Gastrocnemius medialis (tissue), 4 donors: ENCODE measurements at regions not wholly inside any gene's neighbourhood (a gene's known extent, or its start where the extent isn't known, plus 50 kb on each side); places are given as distances from the start of the nearest gene placed in this dataset.

Source experiments
- ATAC-seq, 2 donors: fragments of 150-250 bp; one replicate each; pipeline ENCODE4 v1.9.1; 2016
- DNase-seq, 2 donors: peaks; one replicate each; pipeline ENCODE4 v3.0.0-alpha.2; 2019
- H3K27ac ChIP-seq, 4 donors: fragments of 200-600 bp; sonication (generic); 1 replicate in 1 of 4; 2 replicates in 3 of 4; pipeline ENCODE4 v1.5.1; 2016 to 2018; ENCODE audit warnings: mild to moderate bottlenecking in 2 of 4, moderate library complexity in 1 of 4
- H3K27me3 ChIP-seq, 3 donors: fragments of 200-600 bp; sonication (generic) in 2 of 3; 1 replicate in 1 of 3; 2 replicates in 2 of 3; pipeline versions ENCODE4 v1.5.1 to v1.6.0; 2016 to 2019; ENCODE audit warnings: mild to moderate bottlenecking in 1 of 3, moderate library complexity in 1 of 3
- H3K36me3 ChIP-seq, 2 donors: fragments of 200-600 bp; sonication (generic) in 1 of 2; one replicate each; pipeline ENCODE4 v1.5.1; 2017 to 2018
- H3K4me1 ChIP-seq, 2 donors: fragments of 200-600 bp; sonication (generic) in 1 of 2; one replicate each; pipeline ENCODE4 v1.5.1; 2016 to 2017; ENCODE audit warnings: mild to moderate bottlenecking in 2 of 2
- H3K4me3 ChIP-seq, 4 donors: fragments of 200-600 bp; sonication (generic) in 3 of 4; 1 replicate in 1 of 4; 2 replicates in 3 of 4; pipeline ENCODE4 v1.5.1; 2016 to 2019; ENCODE audit warnings: mild to moderate bottlenecking in 2 of 4
- H3K9me3 ChIP-seq, 3 donors: fragments of 200-600 bp; sonication (generic) in 2 of 3; 1 replicate in 1 of 3; 2 replicates in 2 of 3; pipeline ENCODE4 v1.5.1; 2016 to 2019
- POLR2A ChIP-seq, 2 donors: fragments of 450-650 bp; IDR thresholded peaks; one replicate each; pipeline ENCODE4 v1.6.1; 2017; ENCODE audit warnings: antibody characterized with exemption in 2 of 2, mild to moderate bottlenecking in 2 of 2, moderate library complexity in 2 of 2
- in situ Hi-C, 4 donors: fragments of 200-750 bp; cut with MboI; loops; one replicate each; pipeline versions ENCODE4 v1.15.0 to v1.8.0; 2017; ENCODE audit warnings: low sequenced_read_pairs in 4 of 4
- intact Hi-C: fragments of 100-400 bp; cut with DNase I; formaldehyde crosslinking; loops from one replicate; pipeline ENCODE4 v1.15.1; 2023; ENCODE audit warnings: low total_unique reads
- TF ChIP-seq, protein P1 (sequence below), 5 experiments: fragments of 450-650 bp in 3 of 5; fragments of 200-600 bp in 2 of 5; sonication (generic) in 2 of 5; IDR thresholded peaks in 4 of 5; conservative IDR thresholded peaks in 1 of 5; 1 replicate in 4 of 5; 2 replicates in 1 of 5; pipeline ENCODE4 v1.5.1; 2016 to 2019; ENCODE audit warnings: antibody characterized with exemption in 5 of 5, mild to moderate bottlenecking in 3 of 5, moderate library complexity in 3 of 5

DNA sequence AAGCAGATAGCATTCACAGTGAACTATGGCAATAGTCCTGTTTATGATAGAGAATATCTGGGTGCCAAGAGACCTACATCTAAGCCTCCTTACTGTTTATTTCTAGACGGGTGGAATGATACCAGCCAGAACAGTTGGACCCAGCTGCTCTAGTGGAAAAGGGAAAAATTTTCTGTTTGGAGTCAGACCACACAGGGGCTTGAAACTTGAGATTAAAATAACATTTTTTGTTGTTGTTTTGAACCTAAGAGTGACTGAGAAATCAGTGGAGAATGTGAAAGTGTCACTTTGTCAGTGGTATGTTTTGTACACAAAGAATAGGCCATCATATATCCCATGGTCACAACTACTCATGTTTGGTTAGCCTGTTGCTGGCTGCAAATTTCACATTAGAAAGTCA is 105.7 kb downstream of the AGTR2 start:
- Histone ChIP-seq H3K9me3 (no peaks in the 10 kb centered on the region), H3K4me3 (no peak overlapping the region), H3K27ac (no peak overlapping the region), H3K27me3 (no peaks in the 10 kb centered on the region), H3K36me3 (no peaks in the 10 kb centered on the region), H3K4me1 (no peaks in the 10 kb centered on the region)
- no peak for DNase-seq
- in situ Hi-C loops (no loop called here), intact Hi-C loops (no loop called here)
- no peak for TF ChIP-seq POLR2A (IDR thresholded peaks at IDR 0.05)
- TF ChIP-seq, protein P1, sequence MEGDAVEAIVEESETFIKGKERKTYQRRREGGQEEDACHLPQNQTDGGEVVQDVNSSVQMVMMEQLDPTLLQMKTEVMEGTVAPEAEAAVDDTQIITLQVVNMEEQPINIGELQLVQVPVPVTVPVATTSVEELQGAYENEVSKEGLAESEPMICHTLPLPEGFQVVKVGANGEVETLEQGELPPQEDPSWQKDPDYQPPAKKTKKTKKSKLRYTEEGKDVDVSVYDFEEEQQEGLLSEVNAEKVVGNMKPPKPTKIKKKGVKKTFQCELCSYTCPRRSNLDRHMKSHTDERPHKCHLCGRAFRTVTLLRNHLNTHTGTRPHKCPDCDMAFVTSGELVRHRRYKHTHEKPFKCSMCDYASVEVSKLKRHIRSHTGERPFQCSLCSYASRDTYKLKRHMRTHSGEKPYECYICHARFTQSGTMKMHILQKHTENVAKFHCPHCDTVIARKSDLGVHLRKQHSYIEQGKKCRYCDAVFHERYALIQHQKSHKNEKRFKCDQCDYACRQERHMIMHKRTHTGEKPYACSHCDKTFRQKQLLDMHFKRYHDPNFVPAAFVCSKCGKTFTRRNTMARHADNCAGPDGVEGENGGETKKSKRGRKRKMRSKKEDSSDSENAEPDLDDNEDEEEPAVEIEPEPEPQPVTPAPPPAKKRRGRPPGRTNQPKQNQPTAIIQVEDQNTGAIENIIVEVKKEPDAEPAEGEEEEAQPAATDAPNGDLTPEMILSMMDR (IDR thresholded peaks at IDR 0.05 in 4 of 5, conservative IDR thresholded peaks at IDR 0.05 in 1 of 5): no peak
- no peak for ATAC-seq

DNA sequence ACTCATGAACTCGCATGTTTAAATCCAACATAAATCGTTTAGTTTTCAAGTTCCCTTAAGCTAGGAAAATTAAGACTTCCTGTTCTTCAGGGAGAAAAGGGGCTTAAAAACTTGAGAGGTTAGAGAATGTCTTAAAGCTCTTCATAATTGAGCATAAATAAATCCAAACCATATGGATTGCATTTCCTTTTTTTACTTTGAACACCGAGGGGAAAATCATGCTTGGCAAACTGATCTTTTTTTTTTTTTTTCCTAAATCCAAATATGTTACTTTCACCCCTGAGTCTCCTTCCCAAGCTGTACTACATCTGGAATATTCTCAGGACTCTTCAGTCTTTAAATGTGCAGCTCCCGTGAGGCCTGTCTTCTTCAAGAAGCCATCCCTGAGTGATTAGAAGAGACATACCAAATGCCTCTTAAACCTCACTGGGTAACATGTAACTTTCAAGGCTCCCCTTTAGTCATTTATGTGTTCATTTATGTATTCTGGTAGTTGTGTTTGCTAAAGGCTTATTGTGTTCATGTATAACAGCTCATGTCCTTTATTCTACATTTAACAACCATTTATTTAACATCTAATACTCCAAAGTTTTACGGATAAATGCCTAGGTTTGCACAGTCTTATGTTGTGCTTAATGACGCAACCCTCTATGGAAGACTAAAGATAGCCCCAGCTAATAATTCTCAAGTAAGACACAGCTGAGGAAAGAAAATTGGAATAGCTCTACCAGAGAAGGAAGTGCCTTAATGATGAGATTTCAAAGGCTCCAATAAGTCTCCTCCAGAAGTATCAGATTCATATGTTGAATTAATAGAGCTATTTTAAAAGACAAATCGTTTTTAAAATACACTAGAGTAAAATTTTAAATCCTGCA is 107.0 kb downstream of the AGTR2 start:
- in situ Hi-C loops: no loop called here
- no peaks in the 10 kb centered on the region for H3K27me3 ChIP-seq
- H3K27ac ChIP-seq: no peak overlapping the region
- TF ChIP-seq POLR2A (IDR thresholded peaks at IDR 0.05): no peak
- TF ChIP-seq, protein P1 (IDR thresholded peaks at IDR 0.05 in 4 of 5, conservative IDR thresholded peaks at IDR 0.05 in 1 of 5): no peak
- no peak for ATAC-seq
- no peak for DNase-seq
- no peaks in the 10 kb centered on the region for H3K36me3 ChIP-seq
- H3K4me1 ChIP-seq: no peaks in the 10 kb centered on the region
- intact Hi-C loops: no loop called here
- H3K9me3 ChIP-seq: no peaks in the 10 kb centered on the region
- no peak overlapping the region for H3K4me3 ChIP-seq

- in situ Hi-C loops (no loop called here), intact Hi-C loops (no loop called here)
- H3K27ac ChIP-seq: no peak overlapping the region
- no peaks in the 10 kb centered on the region for H3K4me1 ChIP-seq
- H3K9me3 ChIP-seq: no peaks in the 10 kb centered on the region
- TF ChIP-seq POLR2A (IDR thresholded peaks at IDR 0.05): no peak
- TF ChIP-seq, protein P1 (IDR thresholded peaks at IDR 0.05 in 4 of 5, conservative IDR thresholded peaks at IDR 0.05 in 1 of 5): no peak
- DNase-seq (no peak), ATAC-seq (no peak)
- H3K36me3 ChIP-seq: no peaks in the 10 kb centered on the region
- no peaks in the 10 kb centered on the region for H3K27me3 ChIP-seq
- H3K4me3 ChIP-seq: no peak overlapping the region
These were observed 108.3 kb downstream of the AGTR2 start for GRCh38 chrX:116278826-116279225.

- intact Hi-C loops: no loop called here
- ATAC-seq: no peak
- H3K36me3 ChIP-seq: no peaks in the 10 kb centered on the region
- H3K27me3 ChIP-seq: no peaks in the 10 kb centered on the region
- no peaks in the 10 kb centered on the region for H3K4me1 ChIP-seq
- in situ Hi-C loops: no loop called here
- DNase-seq: no peak
- no peak overlapping the region for H3K27ac ChIP-seq
- H3K4me3 ChIP-seq: no peak overlapping the region
- no peak for TF ChIP-seq POLR2A (IDR thresholded peaks at IDR 0.05)
- TF ChIP-seq, protein P1 (IDR thresholded peaks at IDR 0.05 in 4 of 5, conservative IDR thresholded peaks at IDR 0.05 in 1 of 5): no peak
- no peaks in the 10 kb centered on the region for H3K9me3 ChIP-seq
These were observed 110.6 kb downstream of the AGTR2 start for GRCh38 chrX:116281106-116281505.
